OCI-LY7 (cell line): ENCODE measurements at regions not wholly inside any gene's neighbourhood (a gene's known extent, or its start where the extent isn't known, plus 50 kb on each side); places are given as distances from the start of the nearest gene placed in this dataset.

Experiments used
- BruUV-seq: library from RNA; stranded (reverse); fragments of 400-500 nt; replicated peaks from 2 replicates; lab custom pipeline; 2021; lab: Mats Ljungman, UMichigan
- CTCF ChIA-PET: fragments of 300-600 bp; sonication (Branson Sonifier 250); formaldehyde crosslinking; loops from one replicate; lab custom pipeline; 2022; ENCODE audit warnings: antibody characterized with exemption; ENCODE audit not compliant: unreplicated experiment; lab: Charles Lee
- POLR2A ChIA-PET: fragments of 300-600 bp; sonication (Branson Sonifier 250); formaldehyde crosslinking; loops from one replicate; lab custom pipeline; 2022; ENCODE audit warnings: antibody characterized with exemption; lab: Charles Lee
- DNase-seq: peaks from one replicate; pipeline ENCODE4 v3.0.0-alpha.2; 2015; ENCODE audit warnings: low spot score
- H2AFZ ChIP-seq: fragments of 200-600 bp; sonication (generic), shearing (Covaris generic); 2 replicates; pipeline ENCODE4 v1.6.1; 2014; ENCODE audit warnings: mild to moderate bottlenecking, antibody characterized with exemption, low read length, moderate library complexity
- H3K27ac ChIP-seq: fragments of 200-600 bp; sonication (generic); 2 replicates; pipeline ENCODE4 v1.5.1; 2014; ENCODE audit warnings: mixed run types, low read depth, mild to moderate bottlenecking, moderate library complexity, low read length, inconsistent platforms; ENCODE audit not compliant: poor library complexity, severe bottlenecking
- H3K36me3 ChIP-seq: fragments of 200-600 bp; sonication (generic); 2 replicates; pipeline ENCODE4 v1.6.1; 2014; ENCODE audit warnings: mild to moderate bottlenecking, antibody characterized with exemption, low read length, moderate library complexity, mixed read lengths; ENCODE audit not compliant: insufficient read depth
- H3K4me1 ChIP-seq: fragments of 200-600 bp; sonication (generic); 2 replicates; pipeline ENCODE4 v1.5.1; 2014; ENCODE audit warnings: mild to moderate bottlenecking, low read length; ENCODE audit not compliant: insufficient read depth, poor library complexity, severe bottlenecking
- H3K4me2 ChIP-seq: fragments of 200-600 bp; sonication (generic); 2 replicates; pipeline ENCODE4 v1.6.1; 2014; ENCODE audit warnings: mild to moderate bottlenecking, low read length
- H3K4me3 ChIP-seq: fragments of 200-600 bp; sonication (generic); 2 replicates; pipeline ENCODE4 v1.5.1; 2014; ENCODE audit warnings: mild to moderate bottlenecking, low read depth, low read length; ENCODE audit not compliant: poor library complexity, severe bottlenecking
- H3K79me2 ChIP-seq: fragments of 200-600 bp; sonication (generic); 2 replicates; pipeline ENCODE4 v1.6.1; 2016; ENCODE audit warnings: low read depth, mild to moderate bottlenecking, low read length, moderate library complexity, mixed read lengths; ENCODE audit not compliant: insufficient read depth
- H3K9me2 ChIP-seq: fragments of 200-600 bp; sonication (generic); 2 replicates; pipeline ENCODE4 v1.6.1; 2016; ENCODE audit warnings: mild to moderate bottlenecking, low read length, mixed read lengths; ENCODE audit not compliant: insufficient read depth
- H3K9me3 ChIP-seq: fragments of 200-600 bp; sonication (generic); 2 replicates; pipeline ENCODE4 v1.6.1; 2014; ENCODE audit warnings: mild to moderate bottlenecking, mixed run types, low read length, mixed read lengths
- H4K20me1 ChIP-seq: fragments of 200-600 bp; sonication (generic); 2 replicates; pipeline ENCODE4 v1.6.1; 2014; ENCODE audit warnings: mild to moderate bottlenecking, antibody characterized with exemption, low read length, moderate library complexity, mixed read lengths; ENCODE audit not compliant: insufficient read depth
- CTCF ChIP-seq: fragments of 200-600 bp; sonication (generic); conservative IDR thresholded peaks from 2 replicates; pipeline ENCODE4 v1.5.1; 2014; ENCODE audit warnings: mild to moderate bottlenecking, antibody characterized with exemption, low read length, moderate library complexity, mixed read lengths
- EZH2phosphoT487 ChIP-seq: fragments of 200-600 bp; sonication (generic); IDR thresholded peaks from 2 replicates; pipeline ENCODE4 v1.6.1; 2018; ENCODE audit warnings: low read depth, borderline replicate concordance, mild to moderate bottlenecking, mixed run types, antibody characterized with exemption, low read length, moderate library complexity, mixed read lengths
- intact Hi-C: fragments of 100-400 bp; cut with micrococcal nuclease; formaldehyde crosslinking; loops from one replicate; pipeline ENCODE4 v1.10.0; 2022; ENCODE audit not compliant: unreplicated experiment

GRCh38 chr18:72152935-72153334 is 391.2 kb downstream of the CBLN2 start:
- H3K9me3 ChIP-seq = no peaks in the 10 kb centered on the region
- H3K27ac ChIP-seq = no peak overlapping the region
- ChIA-PET POLR2A (no interaction called here), CTCF (no interaction called here)
- H3K4me1 ChIP-seq = no peaks in the 10 kb centered on the region
- H3K4me3 ChIP-seq = no peak overlapping the region
- no peaks in the 10 kb centered on the region for H4K20me1 ChIP-seq
- TF ChIP-seq CTCF = no peak
- TF ChIP-seq EZH2phosphoT487 = no peak
- H3K79me2 ChIP-seq = no peaks in the 10 kb centered on the region
- no peak overlapping the region for H2AFZ ChIP-seq
- H3K4me2 ChIP-seq = no peak overlapping the region
- H3K9me2 ChIP-seq = no peaks in the 10 kb centered on the region
- intact Hi-C loops = no loop called here
- no peak for DNase-seq
- BruUV-seq = no TSS peak
- no peaks in the 10 kb centered on the region for H3K36me3 ChIP-seq

DNA sequence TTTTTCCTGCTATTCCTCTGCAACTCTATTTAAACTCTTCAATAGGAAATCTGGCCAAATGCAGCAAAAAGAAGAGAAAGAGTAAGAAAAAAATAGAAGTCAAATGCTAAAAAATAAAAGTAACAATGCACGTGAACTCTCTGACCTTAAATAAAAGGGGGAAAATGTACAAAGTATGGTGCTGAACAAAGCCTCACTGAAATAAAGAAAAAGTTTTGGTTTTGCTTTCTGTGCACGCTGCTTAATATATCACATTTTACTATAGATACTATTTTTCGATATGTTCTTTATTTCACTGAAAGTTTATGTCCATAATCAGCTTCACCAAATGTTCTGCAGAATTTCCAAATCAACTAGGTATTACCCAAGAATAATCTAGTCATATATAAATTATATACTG is 396.3 kb downstream of the CBLN2 start:
- POLR2A ChIA-PET = no interaction called here
- TF ChIP-seq EZH2phosphoT487 (no peak), CTCF (no peak)
- CTCF ChIA-PET = no interaction called here

DNA sequence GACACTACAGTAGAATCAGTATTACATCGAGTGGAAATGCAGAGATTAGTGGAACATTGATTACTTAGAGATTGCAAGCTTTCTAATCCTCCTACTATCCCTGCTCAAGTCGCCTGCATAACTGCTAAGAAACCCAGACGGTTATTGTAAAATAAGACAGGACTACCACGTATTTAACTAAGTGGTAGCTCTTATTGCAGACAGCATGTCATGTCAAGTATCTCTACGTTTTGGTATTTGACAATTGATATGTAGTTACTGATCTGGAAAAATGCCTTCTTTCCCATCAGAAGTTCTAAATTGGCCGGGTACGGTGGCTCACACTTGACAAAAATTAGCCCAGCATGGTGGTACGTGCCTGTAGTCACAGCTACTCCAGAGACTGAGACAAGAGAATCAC is 404.1 kb downstream of the CBLN2 start:
- no peak overlapping the region for H3K4me3 ChIP-seq
- CTCF ChIA-PET = no interaction called here
- H4K20me1 ChIP-seq = no peaks in the 10 kb centered on the region
- no peak overlapping the region for H3K27ac ChIP-seq
- no peaks in the 10 kb centered on the region for H3K79me2 ChIP-seq
- DNase-seq = no peak
- TF ChIP-seq CTCF (no peak), EZH2phosphoT487 (no peak)
- H3K4me1 ChIP-seq = no peaks in the 10 kb centered on the region
- POLR2A ChIA-PET = no interaction called here
- BruUV-seq = no TSS peak
- no peak overlapping the region for H3K4me2 ChIP-seq
- no peaks in the 10 kb centered on the region for H3K9me3 ChIP-seq
- no peaks in the 10 kb centered on the region for H3K36me3 ChIP-seq
- intact Hi-C loops = no loop called here
- H3K9me2 ChIP-seq = no peaks in the 10 kb centered on the region
- H2AFZ ChIP-seq = no peak overlapping the region

More for the DNA sequence above, 396.3 kb downstream of the CBLN2 start:
- H3K4me2 ChIP-seq = no peak overlapping the region
- no peak overlapping the region for H3K4me3 ChIP-seq
- intact Hi-C loops = no loop called here
- DNase-seq = no peak
- no peaks in the 10 kb centered on the region for H3K9me3 ChIP-seq
- no TSS peak for BruUV-seq
- H2AFZ ChIP-seq = no peak overlapping the region
- no peaks in the 10 kb centered on the region for H4K20me1 ChIP-seq
- no peaks in the 10 kb centered on the region for H3K4me1 ChIP-seq
- no peaks in the 10 kb centered on the region for H3K36me3 ChIP-seq
- no peak overlapping the region for H3K27ac ChIP-seq
- H3K79me2 ChIP-seq = no peaks in the 10 kb centered on the region
- no peaks in the 10 kb centered on the region for H3K9me2 ChIP-seq
